HFF-Myc (cell line): ENCODE measurements at regions not wholly inside any gene's neighbourhood (a gene's known extent, or its start where the extent isn't known, plus 50 kb on each side); places are given as distances from the start of the nearest gene placed in this dataset.

ENCODE experiments used
- DNase-seq: peaks from one replicate; pipeline ENCODE4 v3.0.0-alpha.2; 2011; ENCODE audit warnings: low read depth; ENCODE audit errors: extremely low read depth
- H3K4me3 ChIP-seq: replicated peaks from 2 replicates; pipeline ENCODE4 v1.5.1; 2011; ENCODE audit warnings: low read depth, mild to moderate bottlenecking, control low read depth, low read length
- TF ChIP-seq, protein P1 (sequence below): IDR thresholded peaks from 2 replicates; pipeline ENCODE4 v1.5.1; 2012; ENCODE audit warnings: mild to moderate bottlenecking, low read depth, low read length, control low read depth; ENCODE audit errors: missing control alignments

DNA sequence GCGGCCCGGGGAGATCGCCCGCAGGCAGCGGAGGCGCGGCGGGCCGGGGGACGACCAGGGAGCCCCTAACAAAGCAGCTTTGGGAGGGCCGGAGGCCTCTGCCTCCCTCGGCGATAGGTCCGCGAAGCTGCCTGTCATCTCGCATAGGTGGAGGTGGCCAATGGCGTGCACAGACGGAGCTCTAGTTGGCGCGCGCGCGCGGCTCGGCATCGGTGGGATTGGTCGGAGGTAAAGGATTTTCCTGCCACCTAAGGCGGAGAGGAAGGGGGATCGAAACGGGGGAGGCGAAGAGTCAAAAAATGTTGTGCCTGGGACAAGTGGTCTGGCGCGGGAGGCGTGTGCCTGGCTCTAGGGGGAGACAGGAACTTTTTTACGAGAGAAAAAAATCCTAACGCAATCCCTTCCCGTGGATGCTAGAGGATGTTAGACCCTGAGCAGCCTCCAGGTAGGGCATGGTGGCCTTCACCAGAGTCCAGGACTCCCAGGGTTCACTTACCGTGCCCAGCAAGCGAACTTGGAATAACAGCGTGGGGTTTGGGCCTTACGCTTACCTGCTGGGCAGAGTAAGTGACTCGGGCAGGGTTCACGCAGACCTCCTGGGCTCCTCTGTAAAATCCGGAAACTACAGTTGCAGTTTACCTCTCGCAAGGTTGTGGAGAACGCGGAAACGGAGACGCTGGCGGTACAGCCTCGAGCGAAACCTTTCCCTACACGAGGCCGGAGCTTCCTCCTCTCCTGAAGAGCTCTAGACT, 99.9 kb upstream of the SOD1 start:
- H3K4me3 ChIP-seq, result peak overlapping the region; percentile 25
- DNase-seq, result peak; percentile 31
- TF ChIP-seq, protein P1, sequence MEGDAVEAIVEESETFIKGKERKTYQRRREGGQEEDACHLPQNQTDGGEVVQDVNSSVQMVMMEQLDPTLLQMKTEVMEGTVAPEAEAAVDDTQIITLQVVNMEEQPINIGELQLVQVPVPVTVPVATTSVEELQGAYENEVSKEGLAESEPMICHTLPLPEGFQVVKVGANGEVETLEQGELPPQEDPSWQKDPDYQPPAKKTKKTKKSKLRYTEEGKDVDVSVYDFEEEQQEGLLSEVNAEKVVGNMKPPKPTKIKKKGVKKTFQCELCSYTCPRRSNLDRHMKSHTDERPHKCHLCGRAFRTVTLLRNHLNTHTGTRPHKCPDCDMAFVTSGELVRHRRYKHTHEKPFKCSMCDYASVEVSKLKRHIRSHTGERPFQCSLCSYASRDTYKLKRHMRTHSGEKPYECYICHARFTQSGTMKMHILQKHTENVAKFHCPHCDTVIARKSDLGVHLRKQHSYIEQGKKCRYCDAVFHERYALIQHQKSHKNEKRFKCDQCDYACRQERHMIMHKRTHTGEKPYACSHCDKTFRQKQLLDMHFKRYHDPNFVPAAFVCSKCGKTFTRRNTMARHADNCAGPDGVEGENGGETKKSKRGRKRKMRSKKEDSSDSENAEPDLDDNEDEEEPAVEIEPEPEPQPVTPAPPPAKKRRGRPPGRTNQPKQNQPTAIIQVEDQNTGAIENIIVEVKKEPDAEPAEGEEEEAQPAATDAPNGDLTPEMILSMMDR, result no peak

DNA sequence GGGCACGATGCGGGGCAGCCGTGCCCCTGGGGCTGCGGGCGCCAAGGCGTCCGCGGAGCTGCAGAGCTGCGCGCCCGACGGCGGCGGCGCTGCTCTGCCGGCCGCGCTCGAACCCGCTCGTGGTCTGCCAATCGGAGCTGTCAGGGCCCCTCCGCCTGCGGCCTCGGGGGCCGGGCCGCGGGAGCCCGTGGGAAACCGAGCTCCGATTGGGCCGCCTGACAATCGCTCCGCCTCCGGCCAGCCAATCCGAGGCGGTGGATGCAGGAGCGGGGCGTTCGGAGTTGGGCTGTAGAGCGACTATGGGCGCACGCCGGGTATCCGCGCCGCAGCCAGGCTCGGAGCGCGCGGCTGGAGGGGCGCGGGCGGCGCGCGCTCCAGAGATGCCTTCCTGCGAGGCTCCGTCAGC, 100.5 kb upstream of the SOD1 start:
- peak overlapping the region; percentile 25 for H3K4me3 ChIP-seq
- peak; percentile 29 for DNase-seq
- TF ChIP-seq, protein P1, result no peak

DNA sequence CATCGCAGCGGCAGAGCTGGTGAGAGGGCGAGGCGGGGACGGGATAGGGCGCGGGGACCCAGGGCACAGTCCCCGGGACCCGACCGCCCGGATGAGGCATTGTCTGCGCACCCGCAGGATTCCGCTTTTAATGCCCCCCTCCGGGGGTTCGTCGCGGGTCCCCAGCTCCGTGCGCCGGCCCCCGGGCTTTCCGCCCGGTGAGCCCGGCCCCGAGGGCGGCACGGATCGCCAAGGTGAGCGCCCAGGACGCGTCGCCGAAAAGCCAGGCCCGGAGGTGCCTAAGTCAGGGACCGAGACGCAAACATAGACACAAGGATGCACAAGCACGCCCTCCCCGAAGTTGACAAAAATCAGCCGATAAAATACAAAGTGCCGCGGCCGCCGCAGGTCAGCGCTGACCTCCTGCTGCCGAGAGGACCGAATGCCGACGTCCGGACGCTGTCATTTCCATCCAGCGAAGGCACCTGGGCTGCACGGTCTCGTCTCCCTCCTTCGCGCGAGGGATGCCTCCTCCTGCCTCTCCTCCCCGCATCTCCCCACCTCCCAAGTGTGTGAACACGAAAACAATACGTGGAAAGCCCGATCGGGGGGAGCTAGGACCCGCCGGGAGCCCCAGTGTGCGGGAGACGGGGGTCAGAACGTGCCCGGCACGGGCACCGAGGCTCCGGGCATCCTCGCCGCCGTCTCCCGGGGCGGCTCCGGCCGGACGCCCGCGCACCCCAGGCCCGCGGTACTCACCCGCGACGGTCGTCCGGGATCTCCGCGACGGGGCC, 101.1 kb upstream of the SOD1 start:
- DNase-seq, result no peak
- 0 out of 2 replicates have a peak overlapping the region, but pooled peaks have one; percentile 13 for H3K4me3 ChIP-seq
- TF ChIP-seq, protein P1, result no peak

DNA sequence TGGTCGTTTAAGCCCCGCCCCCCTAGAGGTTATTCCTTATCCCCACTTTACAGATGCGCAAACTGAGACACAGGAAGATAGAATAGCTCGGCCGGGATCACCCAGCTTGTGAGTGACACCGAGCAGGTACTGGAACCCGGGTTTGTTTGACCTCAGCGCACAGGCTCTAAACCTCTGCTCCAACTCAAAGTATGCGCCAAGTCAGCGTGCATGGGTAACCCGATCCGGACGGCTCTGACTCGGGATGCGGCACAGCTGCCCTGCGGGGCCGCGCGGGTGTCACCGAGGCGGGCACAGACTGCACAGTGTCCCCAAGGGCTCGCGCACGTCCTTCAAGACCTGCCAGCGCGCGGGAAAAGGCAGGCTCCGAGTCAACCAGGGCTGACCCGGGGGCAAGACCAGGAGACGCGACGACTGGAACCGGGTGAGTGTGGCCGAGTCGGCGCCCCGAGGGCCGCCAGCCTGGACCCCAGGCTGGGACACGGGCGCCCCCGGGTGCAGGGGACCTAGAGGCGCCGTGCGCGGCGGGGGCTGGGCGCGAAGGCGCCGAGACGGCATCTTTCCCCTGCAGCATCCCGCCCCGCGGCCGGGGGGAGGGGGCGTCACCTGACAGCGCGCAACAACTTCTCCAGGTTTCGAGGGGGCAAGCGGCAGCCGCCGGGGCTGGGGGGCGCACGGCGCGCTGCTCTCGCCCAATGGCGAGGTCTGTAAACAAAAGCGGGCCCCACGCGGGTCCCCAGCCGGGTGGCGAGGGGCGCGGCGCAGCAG, 101.9 kb upstream of the SOD1 start:
- no peak for DNase-seq
- TF ChIP-seq, protein P1, result no peak
- H3K4me3 ChIP-seq, result no peak overlapping the region

DNA sequence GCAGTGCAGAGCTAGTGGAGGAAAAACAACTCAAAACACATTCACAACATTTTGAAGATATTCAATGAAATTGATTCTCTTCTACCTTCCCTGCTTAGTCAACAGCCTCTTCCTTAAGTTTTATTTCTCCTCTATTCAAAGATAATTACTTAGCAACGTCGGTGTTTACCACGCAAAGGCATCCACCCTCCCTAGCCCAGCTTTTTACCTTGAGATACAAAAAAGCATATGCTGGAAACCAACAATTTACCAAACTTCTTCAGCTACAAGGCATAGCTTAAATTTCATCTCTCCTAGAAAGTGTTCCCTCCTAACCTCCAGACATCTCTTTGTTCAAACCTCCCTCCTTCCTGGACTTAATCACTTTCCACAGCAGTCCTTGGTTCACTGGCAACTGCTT, 102.8 kb upstream of the SOD1 start:
- DNase-seq, result no peak

DNA sequence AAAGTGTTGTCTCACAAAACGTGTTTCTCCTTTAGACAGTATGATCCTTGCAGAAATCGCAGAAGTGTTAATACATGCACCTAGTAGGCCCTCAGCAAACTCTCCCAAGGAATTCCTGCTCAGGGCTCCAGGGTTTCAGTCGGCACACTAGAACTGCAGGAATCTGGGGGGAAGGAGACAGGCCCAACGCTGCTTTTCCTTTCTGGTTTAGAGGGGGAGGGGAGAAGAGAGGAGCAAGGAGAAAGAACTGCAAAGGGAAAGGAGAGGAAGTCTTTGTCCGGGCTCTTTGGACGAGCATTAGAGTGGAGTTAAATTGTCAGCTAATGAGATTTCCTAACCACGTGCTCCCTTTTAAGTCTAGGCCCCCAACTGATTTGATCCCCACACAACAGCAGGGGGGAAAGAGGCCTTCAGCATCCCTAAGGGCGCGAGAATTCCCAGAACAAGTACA, 103.7 kb upstream of the SOD1 start:
- no peak for DNase-seq
- no peak overlapping the region for H3K4me3 ChIP-seq
- TF ChIP-seq, protein P1, result no peak

More for the DNA sequence above, 102.8 kb upstream of the SOD1 start:
- no peak overlapping the region for H3K4me3 ChIP-seq
- TF ChIP-seq, protein P1, result no peak
